Neural cell (in vitro differentiated cells): ENCODE measurements at regions not wholly inside any gene's neighbourhood (a gene's known extent, or its start where the extent isn't known, plus 50 kb on each side); places are given as distances from the start of the nearest gene placed in this dataset.

Experiments
- H2AFZ ChIP-seq: fragments of 200-600, 300-800 bp; sonication (generic), shearing (Covaris generic); 2 replicates; pipeline ENCODE4 v1.6.0; 2014; ENCODE audit warnings: low read depth, mild to moderate bottlenecking, antibody characterized with exemption, low read length, moderate library complexity
- H3F3A ChIP-seq: fragments of 200-600 bp; shearing (Covaris generic); 2 replicates; pipeline ENCODE4 v1.6.1; 2016; ENCODE audit warnings: mild to moderate bottlenecking, moderate library complexity, mixed read lengths, antibody characterized with exemption, low read length; ENCODE audit not compliant: insufficient read depth, poor library complexity, severe bottlenecking
- H3K27ac ChIP-seq: fragments of 200-600, 300-800 bp; sonication (generic), shearing (Covaris generic); 2 replicates; pipeline ENCODE4 v1.5.1; 2014; ENCODE audit warnings: mild to moderate bottlenecking, low read length, moderate library complexity
- H3K27me3 ChIP-seq: fragments of 300-800, 200-600 bp; sonication (generic), shearing (Covaris generic); 2 replicates; pipeline ENCODE4 v1.6.0; 2014; ENCODE audit warnings: mild to moderate bottlenecking, low read depth, low read length, moderate library complexity; ENCODE audit not compliant: insufficient read depth
- H3K36me3 ChIP-seq: fragments of 300-800, 200-600 bp; sonication (generic), shearing (Covaris generic); 2 replicates; pipeline ENCODE4 v1.5.1; 2014; ENCODE audit warnings: mild to moderate bottlenecking, antibody characterized with exemption, low read length, moderate library complexity; ENCODE audit not compliant: insufficient read depth
- H3K4me2 ChIP-seq: fragments of 300-800, 200-600 bp; sonication (generic), shearing (Covaris generic); 2 replicates; pipeline ENCODE4 v1.6.0; 2014; ENCODE audit warnings: mild to moderate bottlenecking, low read length
- H3K4me3 ChIP-seq: fragments of 300-800, 200-600 bp; sonication (generic), shearing (Covaris generic); 2 replicates; pipeline ENCODE4 v1.5.1; 2014; ENCODE audit warnings: mild to moderate bottlenecking, low read length, moderate library complexity
- H3K79me2 ChIP-seq: fragments of 200-600 bp; shearing (Covaris generic); replicated peaks from 2 replicates; pipeline ENCODE4 v1.6.0; 2014; ENCODE audit warnings: mild to moderate bottlenecking, low read length, moderate library complexity; ENCODE audit not compliant: insufficient read depth
- H3K9ac ChIP-seq: fragments of 300-800, 200-600 bp; sonication (generic), shearing (Covaris generic); 2 replicates; pipeline ENCODE4 v1.6.1; 2016; ENCODE audit warnings: mild to moderate bottlenecking, low read length, mixed read lengths
- H3K9me2 ChIP-seq: fragments of 200-600 bp; shearing (Covaris generic); 2 replicates; pipeline ENCODE4 v1.6.1; 2016; ENCODE audit warnings: mild to moderate bottlenecking, low read length, mixed read lengths; ENCODE audit not compliant: insufficient read depth
- H3K9me3 ChIP-seq: fragments of 200-600, 300-800 bp; sonication (generic), shearing (Covaris generic); 2 replicates; pipeline ENCODE4 v1.6.1; 2016; ENCODE audit warnings: mild to moderate bottlenecking, mixed run types, low read length, moderate library complexity, mixed read lengths
- H4K20me1 ChIP-seq: fragments of 200-600 bp; shearing (Covaris generic); 2 replicates; pipeline ENCODE4 v1.6.1; 2016; ENCODE audit warnings: mild to moderate bottlenecking, mixed run types; ENCODE audit not compliant: insufficient read depth
- CTCF ChIP-seq: fragments of 450-650 bp; IDR thresholded peaks from 2 replicates; pipeline ENCODE4 v1.5.1; 2014; ENCODE audit warnings: antibody characterized with exemption, mild to moderate bottlenecking, moderate library complexity; ENCODE audit not compliant: poor library complexity, severe bottlenecking
- EP300 ChIP-seq: fragments of 450-650 bp; conservative IDR thresholded peaks from 2 replicates; pipeline ENCODE4 v1.6.1; 2014; ENCODE audit warnings: antibody characterized with exemption, mild to moderate bottlenecking, moderate library complexity; ENCODE audit not compliant: poor library complexity, severe bottlenecking
- EZH2 ChIP-seq: fragments of 200-600, 300-800 bp; shearing (Covaris generic), sonication (generic); IDR thresholded peaks from 2 replicates; pipeline ENCODE4 v1.6.1; 2014; ENCODE audit warnings: antibody characterized with exemption, low read length, borderline replicate concordance, mild to moderate bottlenecking; ENCODE audit not compliant: insufficient read depth, poor library complexity, severe bottlenecking
- MXI1 ChIP-seq: fragments of 450-650 bp; conservative IDR thresholded peaks from 2 replicates; pipeline ENCODE4 v1.6.1; 2014; ENCODE audit warnings: antibody characterized with exemption, mild to moderate bottlenecking; ENCODE audit not compliant: poor library complexity, severe bottlenecking
- POLR2AphosphoS5 ChIP-seq: IDR thresholded peaks from 2 replicates; pipeline ENCODE4 v1.6.1; 2012
- RAD21 ChIP-seq: fragments of 450-650 bp; conservative IDR thresholded peaks from 2 replicates; pipeline ENCODE4 v1.6.1; 2014; ENCODE audit warnings: antibody characterized with exemption, mild to moderate bottlenecking, moderate library complexity
- REST ChIP-seq: IDR thresholded peaks from 2 replicates; pipeline ENCODE4 v1.6.1; 2012; ENCODE audit warnings: borderline replicate concordance
- SMC3 ChIP-seq: fragments of 450-650 bp; conservative IDR thresholded peaks from 2 replicates; pipeline ENCODE4 v1.6.1; 2014; ENCODE audit warnings: antibody characterized with exemption, mild to moderate bottlenecking, moderate library complexity; ENCODE audit not compliant: poor library complexity
- TAF1 ChIP-seq: IDR thresholded peaks from 2 replicates; pipeline ENCODE4 v1.6.1; 2012; ENCODE audit warnings: low read depth

- Histone ChIP-seq H3K36me3 (no peaks in the 10 kb centered on the region), H3K9ac (no peak overlapping the region), H3K9me3 (no peaks in the 10 kb centered on the region), H3K27ac (no peak overlapping the region), H4K20me1 (no peaks in the 10 kb centered on the region), H3K79me2 (no peaks in the 10 kb centered on the region), H3K4me2 (no peak overlapping the region), H3K27me3 (no peaks in the 10 kb centered on the region), H3K4me3 (no peak overlapping the region), H2AFZ (no peak overlapping the region), H3K9me2 (no peaks in the 10 kb centered on the region), H3F3A (no peaks in the 10 kb centered on the region)
- no peak for TF ChIP-seq EP300
- no peak for TF ChIP-seq REST
- TF ChIP-seq RAD21 = no peak
Observed at GRCh38 chr18:73983496-73983895, 164.1 kb downstream of the FBXO15 start.

GRCh38 chr18:73981796-73982195 lies 165.8 kb downstream of the FBXO15 start:
- H3K9me2 ChIP-seq = no peaks in the 10 kb centered on the region
- no peak for TF ChIP-seq EZH2
- TF ChIP-seq MXI1 = no peak
- no peak for TF ChIP-seq SMC3
- no peak for TF ChIP-seq CTCF
- TF ChIP-seq REST = no peak
- no peak for TF ChIP-seq RAD21
- TF ChIP-seq POLR2AphosphoS5 = no peak
- TF ChIP-seq EP300 = no peak
- no peak for TF ChIP-seq TAF1
- H3K27me3 ChIP-seq = no peaks in the 10 kb centered on the region

More at GRCh38 chr18:73981796-73982195, 165.8 kb downstream of the FBXO15 start:
- no peak overlapping the region for H3K4me2 ChIP-seq
- H3K9me3 ChIP-seq = no peaks in the 10 kb centered on the region
- no peaks in the 10 kb centered on the region for H3F3A ChIP-seq
- H4K20me1 ChIP-seq = no peaks in the 10 kb centered on the region
- H3K79me2 ChIP-seq = no peaks in the 10 kb centered on the region
- no peaks in the 10 kb centered on the region for H3K36me3 ChIP-seq
- no peak overlapping the region for H3K9ac ChIP-seq
- H3K27ac ChIP-seq = no peak overlapping the region
- H2AFZ ChIP-seq = no peak overlapping the region
- H3K4me3 ChIP-seq = no peak overlapping the region
